ENCODE measurements at regions not wholly inside any gene's neighbourhood (a gene's known extent, or its start where the extent isn't known, plus 50 kb on each side); places are given as distances from the start of the nearest gene placed in this dataset.

GRCh38 chr1:70688580-70688979, 277.5 kb downstream of the CTH start:
- Histone ChIP-seq H3K27me3 (replicated peaks in 1 of 2; ENCODE audit: control insufficient read depth in 2 of 2, insufficient read depth in 2 of 2, low read length in 1 of 2) (no peaks in the 10 kb centered on the region; a peak in 1 of 4 replicates), H2AFZ (ENCODE audit: control insufficient read depth, low read depth, low read length) (no peak overlapping the region), H3K79me2 (ENCODE audit: control insufficient read depth, insufficient read depth, low read length) (no peaks in the 10 kb centered on the region), H3K36me3 (ENCODE audit: control insufficient read depth in 2 of 2, insufficient read depth in 2 of 2, low read length in 1 of 2) (no peaks in the 10 kb centered on the region), H3K4me1 (ENCODE audit: control insufficient read depth, insufficient read depth, low read length) (no peaks in the 10 kb centered on the region), H3K27ac (ENCODE audit: control insufficient read depth, insufficient read depth) (no peak overlapping the region), H3K4me3 (no peak overlapping the region), H3K9me3 (replicated peaks; ENCODE audit: control insufficient read depth, insufficient read depth, low read length) (no peaks in the 10 kb centered on the region), H3K9ac (ENCODE audit: control insufficient read depth, insufficient read depth, low read length) (no peak overlapping the region), H4K20me1 (ENCODE audit: control insufficient read depth, insufficient read depth) (no peaks in the 10 kb centered on the region), H3K4me2 (ENCODE audit: control insufficient read depth, insufficient read depth) (no peak overlapping the region)
- WGBS (ENCODE audit: insufficient coverage, insufficient replicate concordance, low lambda C conversion rate, missing lambda C conversion rate): 0% methylated on average over 1 of the region's 1 CpG
- intact Hi-C loops (cut with micrococcal nuclease; ENCODE audit: unreplicated experiment): no loop called here
- no peak for FAIRE-seq
- ChIA-PET CTCF (no interaction called here), SMC1A (ENCODE audit: uncharacterized antibody, unreplicated experiment) (no interaction called here), RAD21 (ENCODE audit: unreplicated experiment) (no interaction called here), POLR2A (no interaction called here)
- in situ Hi-C loops (cut with MboI): loop anchor here (5.0 kb wide), 1 partner anchor 364 kb away; no protein-coding TSS in a partner anchor
- BruUV-seq (replicated peaks): no TSS peak
- TF ChIP-seq DPF2 (IDR thresholded peaks at IDR 0.05) (no peak), NR2C2 (IDR thresholded peaks at IDR 0.05; ENCODE audit: borderline replicate concordance, control insufficient read depth, insufficient read length, low read depth) (no peak), PBX3 (IDR thresholded peaks at IDR 0.05; ENCODE audit: insufficient replicate concordance, low read depth, low read length) (no peak), ZSCAN29 (IDR thresholded peaks at IDR 0.05) (no peak), ZZZ3 (IDR thresholded peaks at IDR 0.05; ENCODE audit: control insufficient read depth, insufficient read length, low read depth) (no peak), ZNF687 (IDR thresholded peaks at IDR 0.05) (no peak)
- no peak for ATAC-seq
- DNase-seq (ENCODE audit: low read depth, low spot score): no peak

Measured in GM12878 (cell line).